Naive thymus-derived CD8-positive, alpha-beta T cell (primary cell): ENCODE measurements at regions not wholly inside any gene's neighbourhood (a gene's known extent, or its start where the extent isn't known, plus 50 kb on each side); places are given as distances from the start of the nearest gene placed in this dataset.

Experiments
- ATAC-seq, 2 donors: fragments of 150-1000 bp; cut with Tn5 transposase in 1 of 2; sonication (Bioruptor Pico), chemical (Tn5 transposase) in 1 of 2; 1 replicate in 1 of 2; 2 replicates in 1 of 2; pipeline ENCODE4 v1.10.0; 2021; ENCODE audit warnings: mild to moderate bottlenecking in 2 of 2, moderate library complexity in 2 of 2
- POLR2A ChIA-PET: fragments of 350-600 bp; sonication (Branson Sonifier 250); formaldehyde crosslinking; loops from one replicate; lab custom pipeline; 2021; ENCODE audit warnings: antibody characterized with exemption; lab: Charles Lee
- DNase-seq, 10 donors: peaks; one replicate each; pipeline versions ENCODE4 v3.0.0 to v3.0.0-alpha.2; 2020 to 2022
- H3K27ac Mint-ChIP-seq, 10 donors: one replicate each; pipeline ENCODE4 v1.8.0; 2020 to 2022; ENCODE audit warnings: mild to moderate bottlenecking in 10 of 10, mixed read lengths in 10 of 10, moderate library complexity in 4 of 10, inconsistent platforms in 1 of 10
- H3K27me3 Mint-ChIP-seq, 5 donors: one replicate each; pipeline ENCODE4 v1.8.0; 2021 to 2022; ENCODE audit warnings: mixed read lengths in 5 of 5
- H3K36me3 Mint-ChIP-seq, 3 donors: one replicate each; pipeline ENCODE4 v1.8.0; 2020 to 2022; ENCODE audit warnings: mixed read lengths in 3 of 3, mild to moderate bottlenecking in 2 of 3, inconsistent platforms in 1 of 3
- H3K4me1 Mint-ChIP-seq, 4 donors: one replicate each; pipeline ENCODE4 v1.8.0; 2021 to 2022; ENCODE audit warnings: mixed read lengths in 4 of 4
- H3K4me3 Mint-ChIP-seq, 10 donors: one replicate each; pipeline ENCODE4 v1.8.0; 2020 to 2022; ENCODE audit warnings: mild to moderate bottlenecking in 10 of 10, mixed read lengths in 10 of 10, moderate library complexity in 6 of 10, inconsistent platforms in 1 of 10
- H3K9me3 Mint-ChIP-seq, 9 donors: one replicate each; pipeline ENCODE4 v1.8.0; 2020 to 2022; ENCODE audit warnings: mixed read lengths in 9 of 9, mild to moderate bottlenecking in 3 of 9, inconsistent platforms in 1 of 9, moderate library complexity in 1 of 9

DNA sequence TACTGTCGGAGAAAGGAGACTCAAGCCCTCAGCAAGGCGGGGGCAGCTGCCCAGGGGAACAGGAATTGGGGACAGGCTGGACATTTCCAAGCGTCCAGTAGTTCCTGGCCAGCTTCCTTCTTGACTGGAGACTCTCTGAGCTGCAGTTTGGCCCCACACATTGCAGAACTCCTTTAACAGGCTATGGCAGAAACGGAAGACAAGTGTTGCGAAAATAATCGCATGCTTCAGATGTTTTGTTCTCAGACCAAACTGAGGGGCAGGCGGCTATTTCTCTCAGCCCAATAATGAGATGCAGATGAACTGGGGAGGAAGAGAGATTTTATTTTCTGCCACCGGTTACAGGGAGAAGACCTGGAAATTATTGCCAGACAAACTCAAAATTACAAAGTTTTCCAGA, 88.0 kb upstream of the PFKP start:
- Mint-ChIP-seq H3K9me3 (no peaks in the 10 kb centered on the region), H3K36me3 (no peaks in the 10 kb centered on the region), H3K4me3 (peak overlapping the region in 1 of 10 donors; percentile 34), H3K27me3 (peaks cover 0 to 4% (median 1%) of the 10 kb centered on the region in 5 donors), H3K27ac (no peak overlapping the region), H3K4me1 (peaks cover 0 to 14% (median under 1%) of the 10 kb centered on the region in 4 donors)
- DNase-seq (no peak), ATAC-seq (no peak)
- POLR2A ChIA-PET: no interaction called here

DNA sequence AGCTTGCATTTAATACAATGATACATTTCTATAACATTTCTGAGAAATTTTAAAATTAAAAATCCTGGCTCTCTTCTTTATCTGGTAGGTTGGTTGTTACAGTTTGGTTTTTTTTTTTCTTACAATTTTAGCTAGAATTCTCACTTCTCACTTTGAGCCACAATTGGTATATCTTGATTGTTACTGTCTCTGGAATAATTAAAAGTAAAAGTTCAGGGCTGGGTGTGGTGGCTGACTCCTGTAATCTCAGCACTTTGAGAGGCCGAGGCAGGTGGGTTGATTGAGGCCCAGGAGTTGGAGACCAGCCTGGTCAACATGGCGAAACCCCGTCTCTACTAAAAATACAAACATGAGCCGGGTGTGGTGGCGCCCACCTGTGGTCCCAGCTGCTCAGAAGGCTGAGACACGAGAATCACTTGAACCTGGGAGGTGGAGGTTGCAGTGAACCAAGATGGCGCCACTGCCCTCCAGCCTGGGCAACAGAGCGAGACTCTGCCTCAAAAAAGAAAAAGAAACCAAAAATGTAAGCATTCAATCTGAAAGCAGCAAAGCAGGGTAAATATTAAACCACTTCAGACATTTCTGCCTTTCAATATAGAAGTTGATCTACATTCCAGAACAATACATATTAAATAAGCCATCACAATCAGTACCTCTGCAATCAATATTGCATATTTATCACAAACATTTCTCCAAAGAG, 88.6 kb upstream of the PFKP start:
- peaks cover 0 to 14% (median under 1%) of the 10 kb centered on the region in 4 donors for H3K4me1 Mint-ChIP-seq
- POLR2A ChIA-PET: no interaction called here

DNA sequence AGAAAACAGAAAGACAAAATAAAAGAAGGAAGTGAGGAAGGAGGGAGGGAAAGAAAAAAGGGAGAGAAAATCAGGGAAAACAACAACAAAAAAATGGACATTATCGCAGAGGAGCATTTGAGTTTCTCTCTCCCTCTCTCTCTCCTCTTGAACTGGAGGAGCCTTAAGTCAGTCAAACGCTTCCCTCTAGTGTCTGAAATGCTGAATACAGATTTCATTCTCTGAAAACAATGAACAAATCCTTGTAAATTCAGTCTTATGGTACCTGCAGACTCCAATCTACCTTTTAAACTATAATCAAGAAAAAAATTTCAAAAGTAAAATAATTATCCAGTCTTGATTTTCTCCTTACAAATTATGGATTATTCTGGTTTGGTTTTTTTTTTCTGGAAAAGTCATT, 89.2 kb upstream of the PFKP start:
- no peak overlapping the region for H3K4me3 Mint-ChIP-seq
- POLR2A ChIA-PET: no interaction called here
- H3K4me1 Mint-ChIP-seq: peaks cover 0 to 14% (median under 1%) of the 10 kb centered on the region in 4 donors
- H3K9me3 Mint-ChIP-seq: no peaks in the 10 kb centered on the region
- ATAC-seq (no peak), DNase-seq (peak in 1 of 10 donors; percentile 9)
- H3K36me3 Mint-ChIP-seq: no peaks in the 10 kb centered on the region
- peak overlapping the region in 1 of 10 donors; percentile 13 for H3K27ac Mint-ChIP-seq
- H3K27me3 Mint-ChIP-seq: peaks cover 0 to 4% (median under 1%) of the 10 kb centered on the region in 5 donors

More for the DNA sequence above, 88.6 kb upstream of the PFKP start:
- Mint-ChIP-seq H3K27ac (peak overlapping the region in 1 of 10 donors; percentile 13), H3K36me3 (no peaks in the 10 kb centered on the region), H3K27me3 (peaks cover 0 to 4% (median 1%) of the 10 kb centered on the region in 5 donors), H3K4me3 (no peak overlapping the region), H3K9me3 (no peaks in the 10 kb centered on the region)
- no peak for ATAC-seq
- DNase-seq: no peak

DNA sequence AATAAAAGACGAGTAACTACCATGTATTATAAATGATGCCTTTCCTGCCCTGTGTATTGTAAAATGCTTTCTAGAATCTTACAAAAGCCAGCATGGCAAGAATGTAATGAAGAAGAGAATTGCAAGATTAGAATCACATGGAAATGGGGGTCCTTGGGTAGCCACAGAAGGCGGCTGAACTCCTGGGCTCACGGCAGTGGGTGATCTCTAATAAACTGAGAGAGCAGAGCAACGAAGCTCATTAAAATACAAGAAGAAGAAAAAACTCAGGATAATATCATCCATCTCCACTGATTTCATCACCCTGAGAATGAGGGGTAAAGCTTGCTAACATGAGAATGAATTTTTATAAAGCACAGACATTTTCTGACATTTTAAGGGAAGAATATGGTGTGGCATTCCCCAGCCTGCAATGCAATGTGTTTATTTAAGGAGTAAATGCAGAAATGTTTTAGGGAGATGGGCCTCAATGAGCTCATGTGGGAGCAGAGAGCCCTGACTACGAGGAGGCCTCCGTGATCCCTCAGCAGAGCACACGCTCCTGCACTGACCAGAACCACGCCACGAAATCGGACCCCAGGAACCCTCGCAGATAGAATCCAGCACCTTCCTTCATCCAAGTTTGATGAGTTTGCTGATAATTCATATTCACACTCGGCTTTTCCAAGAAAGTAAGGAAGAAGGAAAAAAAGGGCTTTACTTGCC, 92.7 kb upstream of the PFKP start:
- peaks cover 0 to 3% (median 0%) of the 10 kb centered on the region in 5 donors for H3K27me3 Mint-ChIP-seq
- DNase-seq: no peak
- H3K27ac Mint-ChIP-seq: no peak overlapping the region
- H3K4me1 Mint-ChIP-seq: peaks cover 0 to 10% (median under 1%) of the 10 kb centered on the region in 4 donors
- POLR2A ChIA-PET: no interaction called here
- H3K36me3 Mint-ChIP-seq: no peaks in the 10 kb centered on the region
- no peak for ATAC-seq
- H3K4me3 Mint-ChIP-seq: no peak overlapping the region
- H3K9me3 Mint-ChIP-seq: no peaks in the 10 kb centered on the region

DNA sequence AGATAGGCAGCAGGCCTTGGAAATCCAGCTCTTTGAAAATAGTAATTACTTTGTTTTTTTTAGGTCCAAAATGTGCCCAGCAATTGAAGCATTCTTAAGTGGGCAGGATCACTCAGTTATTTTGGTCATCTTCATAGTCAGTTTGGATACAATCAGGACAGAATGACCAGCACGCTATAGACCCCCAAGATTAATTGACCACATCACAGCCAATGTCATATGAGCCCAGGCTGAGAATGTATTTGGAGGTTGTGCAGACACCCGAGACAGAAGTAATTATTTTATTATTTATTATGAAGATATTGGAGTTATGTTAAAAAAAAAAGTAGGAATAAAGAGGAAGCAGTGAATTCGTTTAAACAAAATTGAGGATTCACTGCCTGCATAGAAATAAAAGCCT, 93.3 kb upstream of the PFKP start:
- Mint-ChIP-seq H3K4me3 (no peak overlapping the region), H3K9me3 (no peaks in the 10 kb centered on the region), H3K27ac (no peak overlapping the region), H3K36me3 (no peaks in the 10 kb centered on the region), H3K4me1 (peaks cover 0 to 6% (median under 1%) of the 10 kb centered on the region in 4 donors), H3K27me3 (peaks cover 0 to 3% (median 0%) of the 10 kb centered on the region in 5 donors)
- DNase-seq (no peak), ATAC-seq (no peak)
- POLR2A ChIA-PET: no interaction called here

DNA sequence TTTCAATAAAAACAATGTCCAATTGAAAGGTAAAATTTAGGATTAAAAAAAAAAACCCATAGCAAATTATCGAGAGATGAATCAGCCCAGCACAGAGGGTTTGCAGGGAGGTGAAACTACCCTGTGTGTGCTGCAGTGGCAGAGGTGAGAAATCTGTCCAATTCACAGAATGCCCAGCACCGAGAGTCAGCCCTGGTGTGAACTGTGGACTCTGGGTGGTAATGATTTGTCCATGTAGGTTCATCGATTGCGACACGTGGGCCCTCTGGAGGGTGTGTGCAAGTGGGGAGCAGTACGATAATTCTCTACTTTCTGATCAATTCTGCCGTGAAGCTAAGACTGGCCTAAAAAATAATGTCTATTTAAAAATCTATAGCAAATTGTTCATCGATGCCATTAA, 94.5 kb upstream of the PFKP start:
- no peak overlapping the region for H3K4me3 Mint-ChIP-seq
- no peaks in the 10 kb centered on the region for H3K9me3 Mint-ChIP-seq
- DNase-seq: no peak
- peaks cover 0 to 3% (median 0%) of the 10 kb centered on the region in 5 donors for H3K27me3 Mint-ChIP-seq
- no peaks in the 10 kb centered on the region for H3K36me3 Mint-ChIP-seq
- no peak for ATAC-seq
- POLR2A ChIA-PET: no interaction called here
- no peak overlapping the region for H3K27ac Mint-ChIP-seq
- H3K4me1 Mint-ChIP-seq: no peaks in the 10 kb centered on the region

DNA sequence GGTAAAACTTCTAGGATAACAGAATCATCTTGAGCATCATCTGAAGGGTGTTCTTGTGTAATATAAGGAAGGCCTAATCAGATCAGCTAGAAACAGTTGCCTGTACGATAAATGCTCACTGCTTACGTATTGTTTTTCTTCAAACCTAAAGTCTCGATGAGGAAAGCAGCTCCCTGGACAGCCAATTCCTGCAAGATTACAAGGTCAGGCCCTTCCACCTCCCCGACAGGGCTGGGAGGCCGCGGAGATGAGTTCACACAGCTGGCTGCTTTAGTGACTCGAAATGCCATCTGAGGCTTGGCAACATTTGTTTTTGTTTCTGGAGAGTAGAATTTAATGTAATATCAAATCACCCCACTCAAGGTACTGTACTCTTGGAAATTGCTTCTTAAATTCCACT, 95.1 kb upstream of the PFKP start:
- ATAC-seq: no peak
- Mint-ChIP-seq H3K4me3 (no peak overlapping the region), H3K36me3 (no peaks in the 10 kb centered on the region), H3K9me3 (no peaks in the 10 kb centered on the region), H3K4me1 (no peaks in the 10 kb centered on the region), H3K27ac (peak overlapping the region in 1 of 10 donors; percentile 21), H3K27me3 (peaks cover 0 to 3% (median 0%) of the 10 kb centered on the region in 5 donors)
- POLR2A ChIA-PET: interaction anchor here (0.6 kb wide), 1 partner anchor 93 kb away, joined by 3 read pairs; no protein-coding TSS in a partner anchor
- DNase-seq: no peak

DNA sequence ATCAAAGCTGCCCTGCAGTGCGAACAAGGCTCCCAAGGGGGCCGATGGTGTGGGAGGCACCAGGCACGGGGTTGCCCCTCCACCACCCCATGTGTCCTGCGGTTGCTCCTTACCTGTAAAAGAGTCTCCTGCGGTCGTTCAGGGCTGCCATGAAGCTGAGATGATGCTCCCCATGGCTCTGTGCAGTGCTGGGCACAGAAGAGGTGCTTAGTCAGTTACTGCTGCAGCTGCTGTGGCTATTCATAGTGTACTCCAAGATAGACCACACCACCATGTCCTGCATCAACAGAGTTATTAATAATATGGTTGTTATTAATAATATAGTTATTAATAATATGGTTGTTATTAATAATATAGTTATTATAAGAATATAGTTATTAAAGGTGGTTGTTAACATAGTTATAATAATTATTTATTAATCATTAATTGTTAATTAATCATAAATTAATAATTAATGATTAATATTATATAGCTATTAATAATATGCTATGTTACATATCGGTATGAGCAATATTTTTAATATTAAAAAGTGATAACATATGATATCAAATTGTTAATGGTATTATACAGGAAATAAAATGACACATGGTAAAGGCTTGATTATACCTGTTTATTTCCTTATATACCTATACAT, 97.0 kb upstream of the PFKP start:
- H3K27me3 Mint-ChIP-seq: peaks cover 5 to 11% (median 8%) of the 10 kb centered on the region in 5 donors
- H3K4me1 Mint-ChIP-seq: no peaks in the 10 kb centered on the region
- ATAC-seq (no peak), DNase-seq (no peak)
- H3K36me3 Mint-ChIP-seq: no peaks in the 10 kb centered on the region
- no peaks in the 10 kb centered on the region for H3K9me3 Mint-ChIP-seq
- no peak overlapping the region for H3K27ac Mint-ChIP-seq
- no peak overlapping the region for H3K4me3 Mint-ChIP-seq
- POLR2A ChIA-PET: no interaction called here

DNA sequence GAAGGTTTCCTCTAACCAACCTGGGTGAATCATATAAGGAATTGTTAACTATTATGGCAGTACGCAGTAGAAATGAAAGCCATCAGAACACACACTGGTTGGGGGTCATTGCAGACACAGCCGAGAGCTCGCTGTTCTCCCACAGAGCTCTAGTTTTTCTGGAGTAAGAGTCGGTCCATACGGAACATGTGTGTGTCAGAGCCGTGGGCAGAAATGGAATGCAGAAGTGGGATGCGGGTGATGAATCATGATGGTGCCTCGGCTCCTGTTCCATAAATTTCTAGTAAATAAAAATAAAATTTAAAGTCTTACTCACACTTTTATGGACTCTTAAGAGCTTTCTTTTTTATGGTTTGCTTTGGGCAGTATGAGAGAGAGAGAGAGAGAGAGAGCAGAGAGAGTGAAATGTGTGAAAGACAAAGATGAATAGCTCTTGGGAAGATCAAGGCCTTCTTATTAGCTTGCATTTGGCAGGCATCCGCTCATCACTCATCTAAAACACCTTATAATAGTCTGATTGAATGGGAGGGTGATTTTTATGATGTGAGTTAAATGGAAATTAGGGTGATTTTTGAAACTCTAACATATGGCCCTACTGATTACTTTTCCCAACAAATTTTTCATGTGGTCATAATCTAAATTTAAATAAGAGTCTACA, 98.8 kb upstream of the PFKP start:
- peaks cover 0 to 6% (median 0%) of the 10 kb centered on the region in 3 donors for H3K36me3 Mint-ChIP-seq
- DNase-seq (no peak), ATAC-seq (no peak)
- H3K27me3 Mint-ChIP-seq: peaks cover 9 to 17% (median 13%) of the 10 kb centered on the region in 5 donors
- no peak overlapping the region for H3K27ac Mint-ChIP-seq
- H3K4me1 Mint-ChIP-seq: no peaks in the 10 kb centered on the region
- POLR2A ChIA-PET: no interaction called here
- no peak overlapping the region for H3K4me3 Mint-ChIP-seq
- H3K9me3 Mint-ChIP-seq: peaks cover 0 to 6% (median 0%) of the 10 kb centered on the region in 9 donors

DNA sequence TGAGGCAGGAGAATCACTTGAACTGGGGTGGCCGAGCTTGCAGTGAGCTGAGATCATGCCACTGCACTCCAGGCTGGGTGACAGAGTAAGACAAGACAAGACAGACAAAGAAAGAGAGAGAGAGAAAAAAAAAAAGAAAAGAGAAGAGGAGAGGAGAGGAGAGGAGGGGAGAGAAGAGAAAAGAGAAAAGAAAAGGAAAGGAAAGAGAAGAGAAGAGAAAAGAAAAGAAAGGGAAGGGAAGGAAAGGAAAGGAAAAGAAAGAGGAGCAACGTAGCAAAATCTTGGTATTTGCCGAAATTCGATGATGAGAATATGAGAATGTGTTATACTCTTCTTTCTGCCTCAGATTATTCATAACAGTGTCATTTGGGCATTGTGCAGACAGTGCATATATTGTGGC, 101.2 kb upstream of the PFKP start:
- Mint-ChIP-seq H3K27me3 (peaks cover 9 to 23% (median 13%) of the 10 kb centered on the region in 5 donors), H3K27ac (no peak overlapping the region), H3K9me3 (peaks cover 0 to 6% (median 0%) of the 10 kb centered on the region in 9 donors), H3K4me1 (no peaks in the 10 kb centered on the region), H3K36me3 (peaks cover 0 to 6% (median 0%) of the 10 kb centered on the region in 3 donors), H3K4me3 (no peak overlapping the region)
- POLR2A ChIA-PET: no interaction called here
- no peak for DNase-seq
- ATAC-seq: no peak

DNA sequence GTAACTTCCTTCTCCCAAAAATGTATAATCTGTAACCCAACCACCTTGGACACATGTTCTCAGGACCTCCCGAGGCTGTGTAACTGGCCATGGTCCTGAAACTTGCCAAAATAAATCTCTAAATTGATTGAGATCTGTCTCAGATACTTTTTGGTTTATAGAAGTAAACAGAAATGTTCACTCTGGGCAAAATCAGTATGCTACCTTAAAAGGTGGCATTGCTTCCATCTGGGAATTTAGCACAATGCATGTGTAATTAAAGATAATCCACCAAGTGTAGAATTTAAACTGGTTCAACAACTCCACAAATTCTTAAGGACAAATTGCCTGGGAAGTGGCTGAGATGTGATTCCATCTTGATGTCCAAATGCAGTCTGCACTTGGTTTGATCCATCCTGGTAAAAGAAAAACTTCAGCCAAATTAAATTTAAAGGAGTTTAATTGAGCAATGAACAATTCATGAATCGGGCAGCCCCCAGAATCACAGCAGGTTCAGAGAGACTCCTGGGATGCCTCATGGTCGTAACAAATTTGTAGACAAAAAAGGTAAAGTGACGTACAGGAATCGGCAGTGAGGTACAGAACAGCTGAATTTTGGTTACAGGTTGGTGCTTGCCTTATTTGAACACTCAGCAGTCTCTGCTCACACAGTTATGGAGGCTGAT, 102.6 kb upstream of the PFKP start:
- DNase-seq (no peak), ATAC-seq (no peak)
- H3K4me3 Mint-ChIP-seq: no peak overlapping the region
- peaks cover 0 to 6% (median 0%) of the 10 kb centered on the region in 3 donors for H3K36me3 Mint-ChIP-seq
- peaks cover 0 to 6% (median 0%) of the 10 kb centered on the region in 9 donors for H3K9me3 Mint-ChIP-seq
- H3K27me3 Mint-ChIP-seq: peaks cover 9 to 25% (median 13%) of the 10 kb centered on the region in 5 donors
- H3K4me1 Mint-ChIP-seq: no peaks in the 10 kb centered on the region
- no peak overlapping the region for H3K27ac Mint-ChIP-seq
- POLR2A ChIA-PET: no interaction called here
